ENCODE measurements at regions not wholly inside any gene's neighbourhood (a gene's known extent, or its start where the extent isn't known, plus 50 kb on each side); places are given as distances from the start of the nearest gene placed in this dataset.
"Not testable (repeated sequence)": the region's sequence is repeated elsewhere in the genome, so short reads cannot be mapped to it uniquely, and the experiment has no call there.

GRCh38 chr13:93036380-93036779 lies 190.2 kb upstream of the GPC6 start:
- no peak for FAIRE-seq
- Histone ChIP-seq H3K4me1 (ENCODE audit: control insufficient read depth in 3 of 3, insufficient read depth in 2 of 3, low read depth in 1 of 3, low read length in 2 of 3) (no peaks in the 10 kb centered on the region), H3K4me3 (ENCODE audit: low read depth in 1 of 3, low read length in 3 of 3) (no peak overlapping the region), H3K36me3 (ENCODE audit: control insufficient read depth in 3 of 3, insufficient read depth in 2 of 3, low read depth in 1 of 3, low read length in 3 of 3) (no peaks in the 10 kb centered on the region), H3K9me3 (ENCODE audit: control insufficient read depth in 2 of 2, insufficient read depth in 1 of 2, low read depth in 1 of 2, low read length in 1 of 2) (peaks cover 0 to 7% of the 10 kb centered on the region in 2 donors), H3K27ac (ENCODE audit: low read depth in 1 of 3, low read length in 2 of 3) (no peak overlapping the region), H3K27me3 (ENCODE audit: control insufficient read depth in 3 of 3, insufficient read depth in 3 of 3, low read length in 3 of 3) (no peaks in the 10 kb centered on the region)
- no peak for DNase-seq
- 87 to 91% (median 91%) methylated on average over 3 of the region's 3 CpGs for WGBS, 3 donors

GRCh38 chr13:93037780-93038179 lies 188.8 kb upstream of the GPC6 start:
- H3K27ac ChIP-seq (ENCODE audit: low read depth in 1 of 3, low read length in 2 of 3) = no peak overlapping the region
- no peaks in the 10 kb centered on the region for H3K4me1 ChIP-seq (ENCODE audit: control insufficient read depth in 3 of 3, insufficient read depth in 2 of 3, low read depth in 1 of 3, low read length in 2 of 3)
- DNase-seq = no peak
- H3K4me3 ChIP-seq (ENCODE audit: low read depth in 1 of 3, low read length in 3 of 3) = no peak overlapping the region
- no peaks in the 10 kb centered on the region for H3K36me3 ChIP-seq (ENCODE audit: control insufficient read depth in 3 of 3, insufficient read depth in 2 of 3, low read depth in 1 of 3, low read length in 3 of 3)
- no peaks in the 10 kb centered on the region for H3K27me3 ChIP-seq (ENCODE audit: control insufficient read depth in 3 of 3, insufficient read depth in 3 of 3, low read length in 3 of 3)
- FAIRE-seq = no peak
- 67 to 82% (median 75%) methylated on average over 5 of the region's 5 CpGs for WGBS, 3 donors
- peaks cover 0 to 7% of the 10 kb centered on the region in 2 donors for H3K9me3 ChIP-seq (ENCODE audit: control insufficient read depth in 2 of 2, insufficient read depth in 1 of 2, low read depth in 1 of 2, low read length in 1 of 2)

GRCh38 chr13:93038187-93038586 lies 188.4 kb upstream of the GPC6 start:
- Histone ChIP-seq H3K36me3 (ENCODE audit: control insufficient read depth in 3 of 3, insufficient read depth in 2 of 3, low read depth in 1 of 3, low read length in 3 of 3) (no peaks in the 10 kb centered on the region), H3K4me3 (ENCODE audit: low read depth in 1 of 3, low read length in 3 of 3) (no peak overlapping the region), H3K4me1 (ENCODE audit: control insufficient read depth in 3 of 3, insufficient read depth in 2 of 3, low read depth in 1 of 3, low read length in 2 of 3) (no peaks in the 10 kb centered on the region), H3K27me3 (ENCODE audit: control insufficient read depth in 3 of 3, insufficient read depth in 3 of 3, low read length in 3 of 3) (no peaks in the 10 kb centered on the region), H3K27ac (ENCODE audit: low read depth in 1 of 3, low read length in 2 of 3) (no peak overlapping the region), H3K9me3 (ENCODE audit: control insufficient read depth in 2 of 2, insufficient read depth in 1 of 2, low read depth in 1 of 2, low read length in 1 of 2) (peaks cover 0 to 7% of the 10 kb centered on the region in 2 donors)
- FAIRE-seq = no peak
- no peak for DNase-seq
- 61 to 80% (median 80%) methylated on average over 3 of the region's 3 CpGs for WGBS, 3 donors

DNA sequence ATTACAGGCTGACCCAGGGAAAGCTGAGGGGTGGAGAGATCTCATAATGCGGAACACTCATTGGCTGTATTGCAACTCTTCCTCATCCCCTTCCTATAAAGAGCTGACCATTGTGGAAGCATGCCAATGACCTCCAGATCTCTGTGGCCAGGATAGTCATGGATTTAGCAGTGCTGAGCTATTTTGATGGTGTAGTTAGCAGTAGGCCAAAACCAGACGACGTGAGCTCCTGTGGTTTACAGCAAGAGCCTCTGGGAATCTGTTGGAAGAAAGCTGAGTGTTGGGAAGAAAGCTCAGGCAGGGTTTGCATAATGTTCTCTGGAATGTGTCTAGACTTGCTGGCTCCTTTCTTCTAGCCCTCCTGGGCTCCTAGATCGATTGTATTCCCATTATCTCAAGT lies 187.5 kb upstream of the GPC6 start:
- no peaks in the 10 kb centered on the region for H3K4me1 ChIP-seq (ENCODE audit: control insufficient read depth in 3 of 3, insufficient read depth in 2 of 3, low read depth in 1 of 3, low read length in 2 of 3)
- FAIRE-seq (no peak), DNase-seq (no peak)
- peaks cover 0 to 7% of the 10 kb centered on the region in 2 donors for H3K9me3 ChIP-seq (ENCODE audit: control insufficient read depth in 2 of 2, insufficient read depth in 1 of 2, low read depth in 1 of 2, low read length in 1 of 2)
- WGBS, 3 donors = 81 to 83% (median 82%) methylated on average over 4 of the region's 4 CpGs
- no peak overlapping the region for H3K27ac ChIP-seq (ENCODE audit: low read depth in 1 of 3, low read length in 2 of 3)
- H3K36me3 ChIP-seq (ENCODE audit: control insufficient read depth in 3 of 3, insufficient read depth in 2 of 3, low read depth in 1 of 3, low read length in 3 of 3) = no peaks in the 10 kb centered on the region
- H3K27me3 ChIP-seq (ENCODE audit: control insufficient read depth in 3 of 3, insufficient read depth in 3 of 3, low read length in 3 of 3) = no peaks in the 10 kb centered on the region
- H3K4me3 ChIP-seq (ENCODE audit: low read depth in 1 of 3, low read length in 3 of 3) = no peak overlapping the region

GRCh38 chr13:93041566-93041965 lies 185.0 kb upstream of the GPC6 start:
- not testable (repeated sequence) for H3K9me3 ChIP-seq (ENCODE audit: control insufficient read depth in 2 of 2, insufficient read depth in 1 of 2, low read depth in 1 of 2, low read length in 1 of 2); FAIRE-seq; H3K27me3 ChIP-seq (ENCODE audit: control insufficient read depth in 3 of 3, insufficient read depth in 3 of 3, low read length in 3 of 3); H3K4me1 ChIP-seq (ENCODE audit: control insufficient read depth in 3 of 3, insufficient read depth in 2 of 3, low read depth in 1 of 3, low read length in 2 of 3); DNase-seq; H3K27ac ChIP-seq (ENCODE audit: low read depth in 1 of 3, low read length in 2 of 3); H3K4me3 ChIP-seq (ENCODE audit: low read depth in 1 of 3, low read length in 3 of 3); H3K36me3 ChIP-seq (ENCODE audit: control insufficient read depth in 3 of 3, insufficient read depth in 2 of 3, low read depth in 1 of 3, low read length in 3 of 3)
- 87 to 92% (median 89%) methylated on average over 4 of the region's 4 CpGs for WGBS, 3 donors

DNA sequence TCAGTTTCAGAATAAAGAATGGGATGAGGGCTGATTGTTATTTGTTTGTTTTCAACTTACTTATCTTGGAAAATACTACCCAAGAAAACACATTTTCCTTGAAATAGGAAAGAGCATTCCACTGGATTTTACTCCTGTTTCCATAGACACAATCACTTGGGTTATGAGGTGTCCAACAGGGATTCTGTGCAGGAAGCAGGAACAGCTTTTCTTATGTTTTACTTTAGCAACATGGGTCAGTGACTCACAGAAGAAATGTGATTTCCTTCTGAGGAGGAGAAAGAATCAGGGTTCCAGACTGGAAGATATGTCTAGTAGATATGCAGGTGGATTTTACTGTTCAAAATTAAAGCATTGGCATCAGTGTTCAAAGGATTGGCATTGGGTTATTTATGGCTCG lies 180.8 kb upstream of the GPC6 start:
- DNase-seq = no peak
- no peak for FAIRE-seq

GRCh38 chr13:93055233-93055632 lies 171.4 kb upstream of the GPC6 start:
- FAIRE-seq (no peak), DNase-seq (no peak)
- H3K27ac ChIP-seq (ENCODE audit: low read depth in 1 of 3, low read length in 2 of 3) = no peak overlapping the region
- H3K36me3 ChIP-seq (ENCODE audit: control insufficient read depth in 3 of 3, insufficient read depth in 2 of 3, low read depth in 1 of 3, low read length in 3 of 3) = no peaks in the 10 kb centered on the region
- no peak overlapping the region for H3K4me3 ChIP-seq (ENCODE audit: low read depth in 1 of 3, low read length in 3 of 3)
- no peaks in the 10 kb centered on the region for H3K4me1 ChIP-seq (ENCODE audit: control insufficient read depth in 3 of 3, insufficient read depth in 2 of 3, low read depth in 1 of 3, low read length in 2 of 3)
- H3K27me3 ChIP-seq (ENCODE audit: control insufficient read depth in 3 of 3, insufficient read depth in 3 of 3, low read length in 3 of 3) = no peaks in the 10 kb centered on the region
- no peaks in the 10 kb centered on the region for H3K9me3 ChIP-seq (ENCODE audit: control insufficient read depth in 2 of 2, insufficient read depth in 1 of 2, low read depth in 1 of 2, low read length in 1 of 2)
- 77 to 86% (median 85%) methylated on average over 2 of the region's 2 CpGs for WGBS, 3 donors

More for the DNA sequence above, 180.8 kb upstream of the GPC6 start:
- no peaks in the 10 kb centered on the region for H3K4me1 ChIP-seq (ENCODE audit: control insufficient read depth in 3 of 3, insufficient read depth in 2 of 3, low read depth in 1 of 3, low read length in 2 of 3)
- 88 to 91% (median 89%) methylated on average over 1 of the region's 1 CpG for WGBS, 3 donors
- H3K9me3 ChIP-seq (ENCODE audit: control insufficient read depth in 2 of 2, insufficient read depth in 1 of 2, low read depth in 1 of 2, low read length in 1 of 2) = no peaks in the 10 kb centered on the region
- H3K27ac ChIP-seq (ENCODE audit: low read depth in 1 of 3, low read length in 2 of 3) = no peak overlapping the region
- H3K27me3 ChIP-seq (ENCODE audit: control insufficient read depth in 3 of 3, insufficient read depth in 3 of 3, low read length in 3 of 3) = no peaks in the 10 kb centered on the region
- H3K36me3 ChIP-seq (ENCODE audit: control insufficient read depth in 3 of 3, insufficient read depth in 2 of 3, low read depth in 1 of 3, low read length in 3 of 3) = no peaks in the 10 kb centered on the region
- no peak overlapping the region for H3K4me3 ChIP-seq (ENCODE audit: low read depth in 1 of 3, low read length in 3 of 3)

DNA sequence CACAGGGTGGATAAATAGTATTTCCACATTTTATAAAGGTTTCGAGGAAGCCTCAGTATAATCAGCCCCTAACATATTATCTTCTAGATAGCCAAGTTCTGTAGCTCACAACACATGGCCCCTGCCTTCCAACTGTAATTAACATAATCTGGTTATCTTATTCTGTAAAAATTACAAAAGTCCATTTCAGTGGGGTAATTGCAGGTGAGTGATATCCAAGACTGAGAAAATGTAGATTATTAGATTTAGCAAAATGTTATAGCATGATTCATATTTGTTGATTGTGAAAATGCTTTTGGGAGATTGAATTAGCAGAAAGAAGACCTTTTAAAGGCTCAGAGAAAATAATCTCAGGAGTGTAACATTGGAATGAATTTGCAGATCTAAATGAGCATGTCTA lies 168.3 kb upstream of the GPC6 start:
- no peak overlapping the region for H3K27ac ChIP-seq (ENCODE audit: low read depth in 1 of 3, low read length in 2 of 3)
- FAIRE-seq = no peak
- H3K9me3 ChIP-seq (ENCODE audit: control insufficient read depth in 2 of 2, insufficient read depth in 1 of 2, low read depth in 1 of 2, low read length in 1 of 2) = no peaks in the 10 kb centered on the region
- H3K36me3 ChIP-seq (ENCODE audit: control insufficient read depth in 3 of 3, insufficient read depth in 2 of 3, low read depth in 1 of 3, low read length in 3 of 3) = no peaks in the 10 kb centered on the region
- DNase-seq = no peak
- H3K4me1 ChIP-seq (ENCODE audit: control insufficient read depth in 3 of 3, insufficient read depth in 2 of 3, low read depth in 1 of 3, low read length in 2 of 3) = peaks cover 0 to 3% (median 0%) of the 10 kb centered on the region in 3 donors
- no peaks in the 10 kb centered on the region for H3K27me3 ChIP-seq (ENCODE audit: control insufficient read depth in 3 of 3, insufficient read depth in 3 of 3, low read length in 3 of 3)
- WGBS, 3 donors = 58 to 68% (median 62%) methylated on average over 1 of the region's 1 CpG
- no peak overlapping the region for H3K4me3 ChIP-seq (ENCODE audit: low read depth in 1 of 3, low read length in 3 of 3)

DNA sequence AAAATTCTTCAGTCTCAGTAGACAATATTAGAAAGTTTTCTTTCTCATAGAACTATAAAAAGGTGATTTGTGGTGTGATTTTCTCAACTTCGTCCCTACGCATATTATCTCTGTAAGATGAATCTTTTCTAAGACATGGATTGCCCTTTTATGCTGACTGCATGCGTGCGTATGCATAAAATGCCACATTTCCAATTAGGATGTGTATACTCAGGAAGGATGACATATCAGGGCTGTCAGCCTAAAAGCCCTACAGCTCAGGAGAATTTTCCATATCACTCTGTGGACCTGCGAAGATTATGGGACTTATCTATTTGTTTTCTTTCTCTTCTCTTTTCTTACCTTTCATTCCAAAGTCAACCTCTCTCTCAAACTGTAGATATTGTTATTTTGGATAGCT lies 166.5 kb upstream of the GPC6 start:
- no peak for FAIRE-seq
- H3K4me1 ChIP-seq (ENCODE audit: control insufficient read depth in 3 of 3, insufficient read depth in 2 of 3, low read depth in 1 of 3, low read length in 2 of 3) = peaks cover 0 to 3% (median 0%) of the 10 kb centered on the region in 3 donors
- WGBS, 3 donors = 74 to 93% (median 90%) methylated on average over 5 of the region's 5 CpGs

More for the DNA sequence above, 166.5 kb upstream of the GPC6 start:
- DNase-seq = no peak
- no peaks in the 10 kb centered on the region for H3K36me3 ChIP-seq (ENCODE audit: control insufficient read depth in 3 of 3, insufficient read depth in 2 of 3, low read depth in 1 of 3, low read length in 3 of 3)
- no peaks in the 10 kb centered on the region for H3K27me3 ChIP-seq (ENCODE audit: control insufficient read depth in 3 of 3, insufficient read depth in 3 of 3, low read length in 3 of 3)
- no peaks in the 10 kb centered on the region for H3K9me3 ChIP-seq (ENCODE audit: control insufficient read depth in 2 of 2, insufficient read depth in 1 of 2, low read depth in 1 of 2, low read length in 1 of 2)
- H3K27ac ChIP-seq (ENCODE audit: low read depth in 1 of 3, low read length in 2 of 3) = no peak overlapping the region
- H3K4me3 ChIP-seq (ENCODE audit: low read depth in 1 of 3, low read length in 3 of 3) = no peak overlapping the region

Data from small intestine (tissue), 7 donors.